Neural cell (in vitro differentiated cells): ENCODE measurements at regions not wholly inside any gene's neighbourhood (a gene's known extent, or its start where the extent isn't known, plus 50 kb on each side); places are given as distances from the start of the nearest gene placed in this dataset.

Experiments used
- EP300 ChIP-seq: fragments of 450-650 bp; conservative IDR thresholded peaks from 2 replicates; pipeline ENCODE4 v1.6.1; 2014; ENCODE audit warnings: antibody characterized with exemption, mild to moderate bottlenecking, moderate library complexity; ENCODE audit not compliant: poor library complexity, severe bottlenecking
- EZH2 ChIP-seq: fragments of 200-600, 300-800 bp; shearing (Covaris generic), sonication (generic); IDR thresholded peaks from 2 replicates; pipeline ENCODE4 v1.6.1; 2014; ENCODE audit warnings: antibody characterized with exemption, low read length, borderline replicate concordance, mild to moderate bottlenecking; ENCODE audit not compliant: insufficient read depth, poor library complexity, severe bottlenecking
- MXI1 ChIP-seq: fragments of 450-650 bp; conservative IDR thresholded peaks from 2 replicates; pipeline ENCODE4 v1.6.1; 2014; ENCODE audit warnings: antibody characterized with exemption, mild to moderate bottlenecking; ENCODE audit not compliant: poor library complexity, severe bottlenecking
- POLR2AphosphoS5 ChIP-seq: IDR thresholded peaks from 2 replicates; pipeline ENCODE4 v1.6.1; 2012
- RAD21 ChIP-seq: fragments of 450-650 bp; conservative IDR thresholded peaks from 2 replicates; pipeline ENCODE4 v1.6.1; 2014; ENCODE audit warnings: antibody characterized with exemption, mild to moderate bottlenecking, moderate library complexity
- TAF1 ChIP-seq: IDR thresholded peaks from 2 replicates; pipeline ENCODE4 v1.6.1; 2012; ENCODE audit warnings: low read depth
- TF ChIP-seq, protein P1 (sequence below): fragments of 450-650 bp; IDR thresholded peaks from 2 replicates; pipeline ENCODE4 v1.5.1; 2014; ENCODE audit warnings: antibody characterized with exemption, mild to moderate bottlenecking, moderate library complexity; ENCODE audit not compliant: poor library complexity, severe bottlenecking

DNA sequence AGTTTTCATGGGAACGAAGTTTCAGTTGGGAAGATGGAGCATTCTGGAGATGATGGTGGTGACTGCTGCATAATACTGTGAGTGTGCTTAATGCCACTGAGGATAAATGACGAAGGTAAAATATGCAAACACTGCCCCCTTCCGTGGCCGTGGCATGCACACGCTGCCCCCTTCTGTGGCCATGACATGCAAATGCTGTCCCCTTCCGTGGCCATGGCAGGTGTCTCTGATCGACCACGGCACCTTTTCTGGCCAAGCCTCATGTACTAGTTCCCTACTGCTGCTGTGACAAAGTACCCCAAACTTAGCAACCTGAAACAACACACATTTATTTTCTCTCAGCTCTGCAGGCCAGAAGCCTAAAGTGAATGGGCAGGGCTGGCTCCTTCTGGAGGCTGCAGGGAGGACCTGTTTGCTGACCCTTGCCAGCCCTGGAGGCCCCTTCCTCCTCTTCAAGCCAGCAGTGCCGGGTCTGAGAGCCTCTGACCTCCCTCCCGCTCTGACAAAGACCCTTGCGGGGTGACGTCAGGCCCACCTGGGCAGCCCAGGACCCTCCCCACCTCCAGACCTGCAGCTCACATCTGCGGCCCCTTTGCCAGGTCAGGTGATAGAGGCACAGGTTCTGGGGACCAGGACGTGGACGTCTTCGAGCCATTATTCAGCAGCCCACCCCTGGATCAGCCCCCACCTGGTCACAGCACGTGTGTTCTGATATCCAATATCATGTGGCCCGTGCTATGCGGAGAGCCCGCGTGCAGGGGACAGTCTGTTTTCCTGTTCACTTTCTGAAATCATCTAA, 82.0 kb downstream of the MICALL2 start:
- no peak for TF ChIP-seq EZH2
- TF ChIP-seq MXI1: no peak
- TF ChIP-seq, protein P1, sequence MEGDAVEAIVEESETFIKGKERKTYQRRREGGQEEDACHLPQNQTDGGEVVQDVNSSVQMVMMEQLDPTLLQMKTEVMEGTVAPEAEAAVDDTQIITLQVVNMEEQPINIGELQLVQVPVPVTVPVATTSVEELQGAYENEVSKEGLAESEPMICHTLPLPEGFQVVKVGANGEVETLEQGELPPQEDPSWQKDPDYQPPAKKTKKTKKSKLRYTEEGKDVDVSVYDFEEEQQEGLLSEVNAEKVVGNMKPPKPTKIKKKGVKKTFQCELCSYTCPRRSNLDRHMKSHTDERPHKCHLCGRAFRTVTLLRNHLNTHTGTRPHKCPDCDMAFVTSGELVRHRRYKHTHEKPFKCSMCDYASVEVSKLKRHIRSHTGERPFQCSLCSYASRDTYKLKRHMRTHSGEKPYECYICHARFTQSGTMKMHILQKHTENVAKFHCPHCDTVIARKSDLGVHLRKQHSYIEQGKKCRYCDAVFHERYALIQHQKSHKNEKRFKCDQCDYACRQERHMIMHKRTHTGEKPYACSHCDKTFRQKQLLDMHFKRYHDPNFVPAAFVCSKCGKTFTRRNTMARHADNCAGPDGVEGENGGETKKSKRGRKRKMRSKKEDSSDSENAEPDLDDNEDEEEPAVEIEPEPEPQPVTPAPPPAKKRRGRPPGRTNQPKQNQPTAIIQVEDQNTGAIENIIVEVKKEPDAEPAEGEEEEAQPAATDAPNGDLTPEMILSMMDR: no peak
- TF ChIP-seq EP300: no peak
- TF ChIP-seq POLR2AphosphoS5: no peak
- TF ChIP-seq RAD21: no peak
- TF ChIP-seq TAF1: no peak
